HEK293 (cell line): ENCODE measurements at regions not wholly inside any gene's neighbourhood (a gene's known extent, or its start where the extent isn't known, plus 50 kb on each side); places are given as distances from the start of the nearest gene placed in this dataset.

Experiments used
- CTCF ChIA-PET: fragments of 350-600 bp; formaldehyde crosslinking; extraction: SDS; loops from one replicate; lab custom pipeline; 2021; ENCODE audit warnings: antibody characterized with exemption; lab: Yijun Ruan, JAX
- POLR2A ChIA-PET: fragments of 300-600 bp; formaldehyde crosslinking; extraction: SDS; loops from one replicate; lab custom pipeline; 2020; ENCODE audit warnings: antibody characterized with exemption, inconsistent platforms; lab: Yijun Ruan, JAX
- H3K27ac ChIP-seq: fragments of 200-500 bp; sonication (Bioruptor generic); 2 replicates; pipeline ENCODE4 v1.5.1; 2014; ENCODE audit warnings: low read depth, low read length, control low read depth, inconsistent platforms; ENCODE audit errors: extremely low read depth
- H3K36me3 ChIP-seq, 2 experiments: fragments of 200-500 bp in 1 of 2; sonication (Bioruptor generic) in 1 of 2; 1 replicate in 1 of 2; 2 replicates in 1 of 2; pipeline ENCODE4 v1.5.1; 2014 to 2017; ENCODE audit warnings: inconsistent platforms in 2 of 2, low read length in 2 of 2; ENCODE audit not compliant: control insufficient read depth in 2 of 2, insufficient read depth in 1 of 2
- H3K4me1 ChIP-seq: fragments of 200-500 bp; sonication (Bioruptor generic); 2 replicates; pipeline ENCODE4 v1.5.1; 2014; ENCODE audit warnings: mild to moderate bottlenecking, low read length, inconsistent platforms; ENCODE audit not compliant: control insufficient read depth, insufficient read depth
- H3K4me3 ChIP-seq: 2 replicates; pipeline ENCODE4 v1.5.1; 2011; ENCODE audit warnings: low read depth, mild to moderate bottlenecking, control low read depth, low read length, moderate library complexity
- H3K9me3 ChIP-seq: fragments of 200-500 bp; sonication (Bioruptor generic); 2 replicates; pipeline ENCODE4 v1.5.1; 2014; ENCODE audit warnings: low read depth, low read length, inconsistent platforms; ENCODE audit not compliant: control insufficient read depth, insufficient read depth
- INSM2 ChIP-seq: fragments of 450-650 bp; formaldehyde crosslinking; IDR thresholded peaks from 2 replicates; pipeline ENCODE4 v1.5.1; 2016; ENCODE audit warnings: missing biosample characterization, missing genetic modification characterization
- PBX3 ChIP-seq: sonication (generic); formaldehyde crosslinking; IDR thresholded peaks from 2 replicates; pipeline ENCODE4 v1.8.1; 2022; ENCODE audit warnings: mild to moderate bottlenecking, moderate library complexity, missing genetic modification reagents
- RBAK ChIP-seq: fragments of 450-650 bp; formaldehyde crosslinking; IDR thresholded peaks from 2 replicates; pipeline ENCODE4 v1.5.1; 2016; ENCODE audit warnings: missing biosample characterization, missing genetic modification characterization
- TRIM28 ChIP-seq: IDR thresholded peaks from 2 replicates; pipeline ENCODE4 v1.6.1; 2011; ENCODE audit warnings: low read length, control low read depth, borderline replicate concordance
- ZBTB26 ChIP-seq: fragments of 450-650 bp; formaldehyde crosslinking; optimal IDR thresholded peaks from 2 replicates; pipeline ENCODE3; 2016; ENCODE audit warnings: missing biosample characterization, mild to moderate bottlenecking, missing genetic modification characterization
- ZNF16 ChIP-seq: fragments of 450-650 bp; formaldehyde crosslinking; IDR thresholded peaks from 2 replicates; pipeline ENCODE4 v1.5.1; 2016; ENCODE audit warnings: low read depth, missing biosample characterization, missing genetic modification characterization
- ZNF280C ChIP-seq: fragments of 450-650 bp; formaldehyde crosslinking; IDR thresholded peaks from 2 replicates; pipeline ENCODE4 v1.5.1; 2016; ENCODE audit warnings: missing biosample characterization, missing genetic modification characterization
- ZNF366 ChIP-seq: fragments of 450-650 bp; formaldehyde crosslinking; conservative IDR thresholded peaks from 2 replicates; pipeline ENCODE4 v1.5.1; 2016; ENCODE audit warnings: missing biosample characterization, missing genetic modification characterization
- ZNF37A ChIP-seq: fragments of 450-650 bp; IDR thresholded peaks from 2 replicates; pipeline ENCODE4 v1.5.1; 2018; ENCODE audit warnings: missing biosample characterization, missing genetic modification characterization
- ZNF394 ChIP-seq: fragments of 450-650 bp; formaldehyde crosslinking; IDR thresholded peaks from 2 replicates; pipeline ENCODE4 v1.5.1; 2016; ENCODE audit warnings: missing biosample characterization, missing genetic modification characterization, mild to moderate bottlenecking, moderate library complexity, borderline replicate concordance
- ZNF530 ChIP-seq: fragments of 450-650 bp; formaldehyde crosslinking; IDR thresholded peaks from 2 replicates; pipeline ENCODE4 v1.5.1; 2016; ENCODE audit warnings: low read depth, missing biosample characterization, missing genetic modification characterization
- ZNF548 ChIP-seq: fragments of 450-650 bp; formaldehyde crosslinking; IDR thresholded peaks from 2 replicates; pipeline ENCODE4 v1.5.1; 2016; ENCODE audit warnings: missing biosample characterization, missing genetic modification characterization
- ZNF571 ChIP-seq: fragments of 450-650 bp; formaldehyde crosslinking; IDR thresholded peaks from 2 replicates; pipeline ENCODE4 v1.5.0; 2017; ENCODE audit warnings: missing biosample characterization, missing genetic modification characterization
- ZNF629 ChIP-seq: fragments of 450-650 bp; formaldehyde crosslinking; IDR thresholded peaks from 2 replicates; pipeline ENCODE4 v1.5.1; 2017; ENCODE audit warnings: missing biosample characterization, missing genetic modification characterization
- ZNF654 ChIP-seq: fragments of 450-650 bp; formaldehyde crosslinking; IDR thresholded peaks from 2 replicates; pipeline ENCODE4 v1.5.1; 2016; ENCODE audit warnings: low read depth, missing biosample characterization, missing genetic modification characterization
- ZNF670 ChIP-seq: fragments of 450-650 bp; formaldehyde crosslinking; IDR thresholded peaks from 2 replicates; pipeline ENCODE4 v1.5.1; 2016; ENCODE audit warnings: missing biosample characterization, missing genetic modification characterization, low read depth
- ZNF792 ChIP-seq: fragments of 450-650 bp; formaldehyde crosslinking; IDR thresholded peaks from 2 replicates; pipeline ENCODE4 v1.5.1; 2016; ENCODE audit warnings: missing biosample characterization, missing genetic modification characterization

- ChIA-PET POLR2A (no interaction called here), CTCF (no interaction called here)
- Histone ChIP-seq H3K4me1 (no peaks in the 10 kb centered on the region), H3K27ac (no peak overlapping the region), H3K9me3 (no peaks in the 10 kb centered on the region), H3K4me3 (no peak overlapping the region), H3K36me3 (no peaks in the 10 kb centered on the region)
- no peak for TF ChIP-seq ZBTB26 (tag by site-specific recombination)
- no peak for TF ChIP-seq ZNF394 (tag by site-specific recombination)
- TF ChIP-seq ZNF16 (tag by site-specific recombination) = no peak
- no peak for TF ChIP-seq ZNF629
- no peak for TF ChIP-seq ZNF366 (tag by site-specific recombination)
- no peak for TF ChIP-seq ZNF280C (tag by site-specific recombination)
- no peak for TF ChIP-seq ZNF670 (tag by site-specific recombination)
These were observed 150.4 kb downstream of the C7orf25 start for GRCh38 chr7:42761486-42761885.

GRCh38 chr7:42758124-42758523 is 153.7 kb downstream of the C7orf25 start:
- ChIA-PET POLR2A (no interaction called here), CTCF (interaction anchor here (1.0 to 2.9 kb wide), 2 partner anchors 12 to 815 kb away, joined by 3 to 18 read pairs; no protein-coding TSS in a partner anchor)
- no peak for TF ChIP-seq ZNF792 (tag by site-specific recombination)
- no peak for TF ChIP-seq ZNF571 (tag by site-specific recombination)
- TF ChIP-seq INSM2 (tag by site-specific recombination) = no peak
- TF ChIP-seq ZNF37A = no peak
- TF ChIP-seq ZNF530 (tag by site-specific recombination) = no peak
- TF ChIP-seq ZNF548 (tag by site-specific recombination) = no peak
- TF ChIP-seq TRIM28 = no peak
- no peak for TF ChIP-seq ZNF654 (tag by site-specific recombination)
- TF ChIP-seq PBX3 (CRISPR knock-in tag) = no peak

GRCh38 chr7:42756841-42757240 is 155.0 kb downstream of the C7orf25 start:
- Histone ChIP-seq H3K9me3 (no peaks in the 10 kb centered on the region), H3K36me3 (no peaks in the 10 kb centered on the region), H3K27ac (no peak overlapping the region), H3K4me1 (no peaks in the 10 kb centered on the region), H3K4me3 (no peak overlapping the region)
- TF ChIP-seq RBAK (tag by site-specific recombination) = no peak
- POLR2A ChIA-PET = no interaction called here
- CTCF ChIA-PET = no interaction called here

More at GRCh38 chr7:42758124-42758523, 153.7 kb downstream of the C7orf25 start:
- no peak overlapping the region for H3K27ac ChIP-seq
- H3K4me1 ChIP-seq = no peaks in the 10 kb centered on the region
- no peaks in the 10 kb centered on the region for H3K9me3 ChIP-seq
- no peaks in the 10 kb centered on the region for H3K36me3 ChIP-seq
- no peak overlapping the region for H3K4me3 ChIP-seq
